ENCODE measurements at regions not wholly inside any gene's neighbourhood (a gene's known extent, or its start where the extent isn't known, plus 50 kb on each side); places are given as distances from the start of the nearest gene placed in this dataset.
"Not testable (repeated sequence)": the region's sequence is repeated elsewhere in the genome, so short reads cannot be mapped to it uniquely, and the experiment has no call there.

- not testable (repeated sequence) for TF ChIP-seq CTCF, EZH2 (IDR thresholded peaks at IDR 0.05)
Measured at GRCh38 chr1:234762127-234762526, 152.1 kb upstream of the IRF2BP2 start.

Data from neural progenitor cell (in vitro differentiated cells).